Muscle layer of duodenum (tissue), 2 donors: ENCODE measurements at regions not wholly inside any gene's neighbourhood (a gene's known extent, or its start where the extent isn't known, plus 50 kb on each side); places are given as distances from the start of the nearest gene placed in this dataset.
A peak's percentile ranks its signal among the peaks of the same experiment; 100 is the strongest.
"Not testable (repeated sequence)": the region's sequence is repeated elsewhere in the genome, so short reads cannot be mapped to it uniquely, and the experiment has no call there.

ENCODE experiments used
- H3K27ac ChIP-seq: one replicate; pipeline ENCODE4 v1.7.0; 2013; ENCODE audit warnings: mild to moderate bottlenecking, low read length
- H3K27me3 ChIP-seq: one replicate; pipeline ENCODE4 v1.7.0; 2013; ENCODE audit warnings: low read depth, mild to moderate bottlenecking, control low read depth, low read length
- H3K36me3 ChIP-seq, 2 donors: one replicate each; pipeline ENCODE4 v1.7.0; 2013; ENCODE audit warnings: low read length in 2 of 2, control low read depth in 1 of 2, mild to moderate bottlenecking in 1 of 2; ENCODE audit not compliant: insufficient read depth in 2 of 2, control insufficient read depth in 1 of 2
- H3K4me1 ChIP-seq, 2 donors: one replicate each; pipeline ENCODE4 v1.7.0; 2013; ENCODE audit warnings: low read length in 2 of 2, mild to moderate bottlenecking in 2 of 2, control low read depth in 1 of 2, moderate library complexity in 1 of 2; ENCODE audit not compliant: insufficient read depth in 2 of 2, control insufficient read depth in 1 of 2
- H3K4me3 ChIP-seq, 2 donors: one replicate each; pipeline ENCODE4 v1.7.0; 2013; ENCODE audit warnings: low read length in 2 of 2, low read depth in 1 of 2, mild to moderate bottlenecking in 1 of 2
- H3K9me3 ChIP-seq, 2 donors: one replicate each; pipeline ENCODE4 v1.7.0; 2013; ENCODE audit warnings: low read length in 2 of 2, control low read depth in 1 of 2, mild to moderate bottlenecking in 1 of 2; ENCODE audit not compliant: control insufficient read depth in 1 of 2
- donor health status: healthy.

DNA sequence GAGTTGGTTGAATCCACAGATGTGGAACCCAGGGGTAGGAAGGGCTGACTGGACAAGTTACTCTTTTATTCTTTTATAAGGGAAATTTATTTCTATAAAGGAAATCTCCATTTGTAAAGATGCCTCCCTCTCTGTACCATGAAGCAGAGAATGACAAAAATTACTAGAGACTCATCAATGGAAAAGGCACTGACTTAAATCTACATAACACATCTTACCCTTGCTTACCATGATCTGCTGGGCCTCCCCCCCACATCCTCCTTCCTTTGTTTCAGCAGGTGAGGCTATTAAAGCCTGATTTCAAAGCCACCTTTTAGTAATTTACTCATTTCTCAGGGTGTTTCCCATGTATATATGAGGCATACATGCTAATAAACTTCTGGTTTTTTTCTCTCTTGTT, 130.2 kb upstream of the HDDC2 start:
- H3K27me3 ChIP-seq = no peaks in the 10 kb centered on the region
- no peaks in the 10 kb centered on the region for H3K9me3 ChIP-seq
- no peak overlapping the region for H3K4me3 ChIP-seq
- H3K4me1 ChIP-seq = no peaks in the 10 kb centered on the region
- no peaks in the 10 kb centered on the region for H3K36me3 ChIP-seq
- no peak overlapping the region for H3K27ac ChIP-seq

DNA sequence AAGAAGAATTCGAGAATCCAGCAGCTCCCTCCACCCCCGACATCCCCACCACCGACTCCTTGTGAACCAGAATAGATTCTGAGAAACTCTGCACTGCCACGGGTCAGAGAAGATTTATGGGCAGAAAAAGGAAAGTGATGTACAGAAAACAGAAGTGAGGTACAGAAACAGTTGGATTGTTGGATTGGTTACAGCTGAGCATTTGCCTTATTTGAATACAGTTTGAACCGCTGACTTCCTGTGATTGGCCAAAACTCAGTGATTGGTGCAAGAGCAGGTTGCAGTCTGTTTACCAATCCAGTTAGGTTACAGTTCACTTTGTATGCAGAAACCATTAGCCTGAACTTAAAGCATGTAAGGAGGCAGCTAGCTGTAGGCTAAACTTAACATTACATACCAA, 131.2 kb upstream of the HDDC2 start:
- Histone ChIP-seq H3K27me3 (no peaks in the 10 kb centered on the region), H3K4me3 (no peak overlapping the region), H3K9me3 (no peaks in the 10 kb centered on the region)

DNA sequence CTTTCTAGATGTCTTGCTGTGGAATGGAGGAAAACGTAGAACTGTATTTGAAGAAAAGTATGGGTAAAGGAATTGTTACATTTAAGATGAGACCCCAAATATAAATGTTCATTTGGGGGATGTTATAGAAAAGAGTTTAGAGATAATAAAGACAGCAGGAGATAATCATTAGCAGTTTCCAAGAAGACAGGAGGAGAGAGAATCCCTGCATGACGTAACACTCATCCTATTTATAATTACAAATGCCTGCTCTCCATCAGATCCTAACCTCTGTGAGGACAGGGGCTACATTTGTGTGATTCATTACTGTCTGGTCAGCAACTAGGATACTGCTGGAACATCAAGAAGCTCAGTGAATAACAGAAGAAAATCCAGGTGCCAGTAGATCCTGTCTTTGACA, 133.0 kb upstream of the HDDC2 start:
- Histone ChIP-seq H3K27ac (no peak overlapping the region), H3K36me3 (no peaks in the 10 kb centered on the region), H3K4me1 (no peaks in the 10 kb centered on the region), H3K9me3 (no peaks in the 10 kb centered on the region), H3K4me3 (no peak overlapping the region), H3K27me3 (no peaks in the 10 kb centered on the region)

More for the DNA sequence above, 131.2 kb upstream of the HDDC2 start:
- no peak overlapping the region for H3K27ac ChIP-seq
- H3K36me3 ChIP-seq = no peaks in the 10 kb centered on the region
- no peaks in the 10 kb centered on the region for H3K4me1 ChIP-seq

DNA sequence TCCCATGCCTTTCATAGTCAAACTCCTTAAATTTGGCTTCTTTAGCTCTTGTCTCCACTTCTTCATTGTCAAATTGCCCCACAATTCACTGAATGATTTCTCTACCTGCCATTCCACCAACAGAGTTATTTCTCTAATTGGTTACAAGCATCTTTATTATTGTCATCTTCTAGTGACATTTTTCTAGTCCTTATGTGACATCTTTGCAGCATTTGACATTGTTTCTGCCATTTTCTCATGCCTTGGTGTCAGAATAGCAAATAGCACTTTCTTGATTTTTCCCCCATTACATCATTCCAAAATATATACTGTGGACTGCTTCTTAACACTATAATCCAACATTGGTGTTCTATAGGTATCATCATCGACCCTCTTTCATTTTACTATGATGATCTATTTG, 137.7 kb upstream of the HDDC2 start:
- H3K9me3 ChIP-seq = no peaks in the 10 kb centered on the region
- H3K36me3 ChIP-seq = no peaks in the 10 kb centered on the region
- H3K27ac ChIP-seq = no peak overlapping the region
- no peak overlapping the region for H3K4me3 ChIP-seq
- peaks cover 0 to 7% of the 10 kb centered on the region in 2 donors for H3K4me1 ChIP-seq
- no peaks in the 10 kb centered on the region for H3K27me3 ChIP-seq

DNA sequence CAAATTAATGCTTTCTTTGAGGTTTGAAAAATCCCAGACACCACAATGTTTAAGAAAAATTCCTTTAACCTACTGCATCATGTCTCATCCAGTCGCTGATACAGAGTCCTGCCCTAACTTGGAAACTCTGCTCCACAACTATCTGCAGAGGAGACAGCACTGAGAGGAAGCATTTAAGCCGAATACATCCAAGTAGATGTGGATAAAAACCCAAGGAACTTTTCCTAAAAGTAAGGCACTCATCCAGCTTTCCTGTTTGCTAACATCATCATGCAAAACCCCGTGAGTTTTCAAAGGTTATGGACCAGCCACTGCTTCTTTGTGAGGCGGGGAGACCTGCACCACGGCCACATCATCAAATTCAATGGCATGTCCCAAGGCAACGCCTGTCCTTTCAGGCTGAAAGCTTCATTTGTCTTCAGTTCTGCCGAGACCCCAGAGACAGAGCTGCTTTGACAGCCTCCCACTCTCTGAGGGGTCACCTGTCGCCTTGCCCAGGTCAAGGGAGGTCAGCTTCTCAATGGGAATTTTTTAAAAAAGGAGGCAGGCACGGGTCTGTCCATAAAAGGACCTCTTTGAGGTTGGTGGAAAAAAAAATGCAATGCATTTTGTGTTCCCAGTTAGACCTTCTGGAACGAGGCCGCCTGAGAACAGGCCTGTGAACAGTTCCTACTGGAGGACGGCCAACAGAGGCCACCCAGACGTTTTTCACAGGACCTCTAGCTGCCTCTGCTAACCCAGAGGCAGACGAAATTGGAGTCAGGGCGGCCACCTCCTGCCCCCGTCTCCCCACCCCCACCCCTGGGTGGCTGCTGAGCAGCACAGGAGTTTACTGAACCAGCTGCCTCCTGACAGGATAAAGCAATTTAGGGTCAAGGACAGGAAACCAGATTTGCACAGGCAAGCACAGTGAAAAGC, 142.5 kb upstream of the HDDC2 start:
- Histone ChIP-seq H3K4me1 (peaks cover 0 to 14% of the 10 kb centered on the region in 2 donors), H3K9me3 (peaks cover 0 to 3% of the 10 kb centered on the region in 2 donors), H3K27ac (no peak overlapping the region), H3K27me3 (no peaks in the 10 kb centered on the region), H3K4me3 (peak overlapping the region in 1 of 2 donors; percentile 4), H3K36me3 (no peaks in the 10 kb centered on the region)

DNA sequence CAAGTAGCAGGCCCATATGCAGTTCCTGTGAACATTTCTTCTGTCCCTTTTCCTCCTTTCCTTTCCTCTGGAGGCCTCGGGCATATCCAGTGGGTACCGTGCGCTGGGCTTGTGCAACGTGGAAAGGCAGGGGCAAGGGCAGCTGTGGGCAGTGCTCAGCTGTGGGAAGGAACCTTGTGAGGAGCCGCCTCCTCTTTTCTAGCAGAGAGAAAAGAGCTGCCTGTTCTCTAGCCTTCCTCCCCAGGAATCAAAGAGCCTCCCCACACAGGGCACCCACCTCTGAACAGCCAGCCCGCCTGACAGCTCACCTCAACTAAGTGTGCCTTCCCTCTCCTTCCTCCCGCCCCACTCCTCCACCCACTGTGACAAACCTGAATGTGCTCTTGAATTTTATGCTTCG, 143.3 kb upstream of the HDDC2 start:
- peaks cover 0 to 4% of the 10 kb centered on the region in 2 donors for H3K9me3 ChIP-seq
- no peaks in the 10 kb centered on the region for H3K36me3 ChIP-seq
- H3K4me3 ChIP-seq = no peak overlapping the region
- peaks cover 0 to 14% of the 10 kb centered on the region in 2 donors for H3K4me1 ChIP-seq
- H3K27me3 ChIP-seq = no peaks in the 10 kb centered on the region
- H3K27ac ChIP-seq = no peak overlapping the region

DNA sequence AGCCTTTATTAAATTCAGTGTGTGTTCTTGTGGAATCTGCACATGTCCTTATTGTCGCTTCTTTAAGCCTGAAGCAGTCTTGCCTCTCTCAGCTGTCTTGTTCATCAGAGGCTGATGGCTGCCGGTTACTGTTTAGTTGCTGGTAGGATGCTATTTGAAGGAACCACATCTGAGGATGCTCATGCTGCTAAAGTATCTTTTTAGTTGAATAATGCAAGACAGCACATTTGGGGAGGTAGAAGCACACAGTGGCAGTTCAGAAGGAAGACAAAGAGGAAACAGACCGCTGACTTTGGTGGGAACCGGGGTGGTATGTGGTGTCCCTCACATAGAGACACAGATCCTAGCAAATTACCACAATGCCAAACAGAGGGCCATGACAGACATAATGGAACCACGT, 144.2 kb upstream of the HDDC2 start:
- no peak overlapping the region for H3K27ac ChIP-seq

DNA sequence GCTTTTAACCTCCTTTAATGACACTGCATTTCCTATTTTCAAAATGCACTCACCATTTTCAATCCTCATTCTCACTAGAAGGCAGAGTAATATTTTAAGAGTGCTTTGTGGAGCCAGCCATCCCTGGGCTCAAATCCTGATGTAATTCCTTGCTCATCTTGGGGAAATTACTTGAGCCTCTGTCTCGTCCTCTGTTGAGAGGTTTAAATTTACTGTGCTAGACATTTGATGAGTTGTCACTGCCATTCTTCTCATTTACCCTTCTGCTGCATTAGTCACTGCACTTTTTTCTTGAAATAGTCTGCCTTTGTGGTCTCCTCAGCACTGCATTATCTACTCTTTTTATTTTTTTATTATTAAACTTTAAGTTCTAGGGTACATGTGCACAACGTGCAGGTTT, 150.0 kb upstream of the HDDC2 start:
- H3K4me3 ChIP-seq = no peak overlapping the region

More for the DNA sequence above, 144.2 kb upstream of the HDDC2 start:
- Histone ChIP-seq H3K36me3 (no peaks in the 10 kb centered on the region), H3K9me3 (peaks cover 0 to 4% of the 10 kb centered on the region in 2 donors), H3K27me3 (no peaks in the 10 kb centered on the region), H3K4me1 (peaks cover 0 to 14% of the 10 kb centered on the region in 2 donors), H3K4me3 (no peak overlapping the region)

DNA sequence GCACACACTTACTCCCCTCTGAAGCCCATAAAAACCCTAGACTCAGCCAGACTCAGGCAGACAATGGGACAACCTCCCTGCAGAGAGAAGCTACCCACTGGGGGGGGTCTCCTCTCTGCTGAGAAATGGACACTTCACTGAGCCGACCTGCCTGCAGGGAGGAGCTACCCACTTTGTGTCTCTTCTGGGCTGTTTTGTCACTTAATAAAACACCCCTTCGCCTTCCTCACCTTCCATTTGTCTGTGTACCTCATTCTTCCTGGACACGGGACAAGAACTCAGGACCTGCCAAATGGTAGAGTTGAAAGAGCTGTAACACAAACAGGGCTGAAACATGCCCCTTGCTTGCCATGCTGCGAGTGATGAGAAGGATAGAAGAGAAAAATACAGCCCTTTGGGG, 151.7 kb upstream of the HDDC2 start:
- Histone ChIP-seq H3K27me3 (no peaks in the 10 kb centered on the region), H3K4me3 (no peak overlapping the region)

More for the DNA sequence above, 150.0 kb upstream of the HDDC2 start:
- H3K27me3 ChIP-seq = no peaks in the 10 kb centered on the region
- no peaks in the 10 kb centered on the region for H3K4me1 ChIP-seq
- H3K9me3 ChIP-seq = peaks cover 0 to 18% of the 10 kb centered on the region in 2 donors
- H3K27ac ChIP-seq = no peak overlapping the region
- H3K36me3 ChIP-seq = no peaks in the 10 kb centered on the region

DNA sequence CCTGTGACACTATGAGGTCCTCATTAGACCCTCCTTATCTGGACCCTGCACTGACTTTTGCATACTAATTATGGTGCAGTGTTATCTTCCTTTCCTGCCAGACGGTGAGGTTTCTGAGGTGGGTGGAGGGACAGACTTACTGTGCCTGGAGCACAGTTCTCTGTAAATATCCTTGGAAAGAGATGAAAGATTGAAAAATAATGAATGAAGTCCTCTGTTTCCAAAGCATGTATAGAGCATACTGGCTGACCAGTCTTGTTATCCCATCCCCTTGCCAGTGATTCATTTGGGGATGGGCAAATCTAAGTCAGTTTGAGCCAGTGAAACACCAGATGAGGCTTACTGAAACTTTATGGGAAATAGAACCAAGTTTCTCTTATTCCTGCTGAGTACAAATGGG, 152.6 kb upstream of the HDDC2 start:
- no peak overlapping the region for H3K4me3 ChIP-seq
- H3K27ac ChIP-seq = no peak overlapping the region
- H3K4me1 ChIP-seq = no peaks in the 10 kb centered on the region
- peaks cover 0 to 14% of the 10 kb centered on the region in 2 donors for H3K9me3 ChIP-seq
- H3K27me3 ChIP-seq = no peaks in the 10 kb centered on the region
- H3K36me3 ChIP-seq = no peaks in the 10 kb centered on the region

More for the DNA sequence above, 151.7 kb upstream of the HDDC2 start:
- H3K4me1 ChIP-seq = no peaks in the 10 kb centered on the region
- H3K27ac ChIP-seq = no peak overlapping the region
- H3K9me3 ChIP-seq = peaks cover 0 to 18% of the 10 kb centered on the region in 2 donors
- no peaks in the 10 kb centered on the region for H3K36me3 ChIP-seq

DNA sequence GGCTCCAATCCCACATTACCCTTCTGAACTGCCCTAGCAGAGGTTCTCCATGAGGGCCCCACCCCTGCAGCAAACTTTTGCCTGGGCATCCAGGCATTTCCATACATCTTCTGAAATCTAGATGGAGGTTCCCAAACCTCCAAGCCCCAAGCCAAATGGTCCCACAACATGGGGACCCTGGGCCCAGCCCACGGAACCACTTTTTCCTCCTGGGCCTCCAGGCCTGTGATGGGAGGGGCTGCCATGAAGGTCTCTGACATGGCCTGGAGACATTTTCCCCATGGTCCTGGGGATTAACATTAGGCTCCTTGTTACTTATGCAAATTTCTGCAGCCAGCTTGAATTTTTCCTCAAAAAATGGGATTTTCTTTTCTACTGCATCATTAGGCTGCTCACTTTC, 156.7 kb upstream of the HDDC2 start:
- not testable (repeated sequence) for H3K4me3 ChIP-seq, H3K36me3 ChIP-seq, H3K27me3 ChIP-seq, H3K27ac ChIP-seq, H3K4me1 ChIP-seq
- peaks cover 0 to 12% of the 10 kb centered on the region in 2 donors for H3K9me3 ChIP-seq

DNA sequence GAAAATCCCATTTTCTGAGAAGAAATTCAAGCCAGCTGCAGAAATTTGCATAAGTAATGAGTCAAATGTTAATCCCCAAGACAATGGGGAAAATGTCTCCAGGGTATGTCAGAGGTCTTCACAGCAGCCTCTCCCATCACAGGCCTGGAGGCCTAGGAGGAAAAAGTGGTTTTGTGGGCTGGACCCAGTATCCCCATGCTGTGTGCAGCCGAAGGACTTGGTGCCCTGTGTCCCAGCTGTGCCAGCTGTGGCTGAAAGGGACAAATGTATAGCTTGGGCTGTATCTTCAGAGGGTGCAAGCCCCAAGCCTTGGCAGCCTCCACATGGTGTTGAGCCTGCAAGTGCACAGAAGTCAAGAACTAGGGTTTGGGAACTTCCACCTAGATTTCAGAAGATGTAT, 163.6 kb upstream of the HDDC2 start:
- H3K4me1 ChIP-seq, H3K36me3 ChIP-seq, H3K27me3 ChIP-seq, H3K9me3 ChIP-seq, H3K27ac ChIP-seq, H3K4me3 ChIP-seq: not testable (repeated sequence)
